GM21786 (cell line): ENCODE measurements at regions not wholly inside any gene's neighbourhood (a gene's known extent, or its start where the extent isn't known, plus 50 kb on each side); places are given as distances from the start of the nearest gene placed in this dataset.
"Not testable (repeated sequence)": the region's sequence is repeated elsewhere in the genome, so short reads cannot be mapped to it uniquely, and the experiment has no call there.

Experiments
- ATAC-seq: cut with Tn5 transposase; IDR thresholded peaks from one replicate; pipeline ENCODE4 v1.9.1; 2021; ENCODE audit not compliant: unreplicated experiment

DNA sequence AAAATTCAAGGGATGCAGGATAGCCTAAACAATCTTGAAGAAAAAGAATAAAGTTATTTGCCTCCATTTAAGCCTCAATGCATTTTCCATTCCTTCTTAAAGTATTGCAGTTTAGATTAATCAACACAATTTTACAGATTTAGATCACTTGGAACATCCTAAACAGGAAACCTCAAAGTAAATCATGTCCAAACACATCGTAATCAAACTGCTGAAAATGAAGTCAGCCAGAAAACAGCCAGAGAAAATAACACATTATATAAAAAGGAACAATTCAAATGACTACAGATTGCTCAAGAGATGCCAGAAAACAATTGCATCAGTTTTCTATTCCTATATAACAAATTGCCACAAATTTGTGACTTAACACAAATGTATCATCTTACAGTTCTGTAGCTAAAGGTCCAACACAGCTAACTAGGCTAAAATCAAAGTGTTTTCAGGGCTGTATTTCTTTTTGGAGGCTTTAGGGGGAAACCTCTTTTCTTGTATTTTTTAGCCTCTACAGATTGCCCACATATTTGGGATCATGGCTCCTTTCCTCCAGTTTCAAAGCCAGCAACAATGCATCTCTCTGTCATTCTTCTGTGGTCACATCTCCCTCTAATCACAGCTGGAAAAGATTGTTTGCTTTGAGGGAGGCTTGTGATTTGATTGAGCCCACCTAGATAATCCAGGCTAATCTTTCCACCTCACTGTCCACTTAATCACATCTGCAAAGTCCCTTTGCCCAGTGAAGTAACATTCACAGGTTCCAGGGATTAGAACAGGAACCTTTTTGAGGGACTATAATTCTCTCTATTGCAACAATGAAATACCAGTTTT lies 543.3 kb upstream of the UBE2E2 start:
- ATAC-seq = no peak

DNA sequence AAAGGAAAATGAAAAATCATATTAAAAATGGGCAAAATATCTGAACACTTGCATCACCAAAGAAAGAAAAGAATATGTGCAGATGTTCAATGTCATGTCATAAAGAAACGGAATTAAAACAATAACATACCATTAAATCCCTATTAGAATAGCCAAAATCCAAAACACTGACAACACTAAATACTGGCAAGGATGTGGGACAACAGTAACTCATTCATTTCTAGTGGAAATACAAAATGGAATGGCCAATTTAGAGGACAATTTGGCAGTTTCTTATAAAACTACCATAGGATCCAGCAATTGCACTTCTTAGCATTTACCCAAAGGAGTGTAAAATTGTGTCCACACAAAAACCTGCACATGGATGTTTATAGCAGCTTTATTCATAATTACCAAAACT lies 542.5 kb upstream of the UBE2E2 start:
- no peak for ATAC-seq

DNA sequence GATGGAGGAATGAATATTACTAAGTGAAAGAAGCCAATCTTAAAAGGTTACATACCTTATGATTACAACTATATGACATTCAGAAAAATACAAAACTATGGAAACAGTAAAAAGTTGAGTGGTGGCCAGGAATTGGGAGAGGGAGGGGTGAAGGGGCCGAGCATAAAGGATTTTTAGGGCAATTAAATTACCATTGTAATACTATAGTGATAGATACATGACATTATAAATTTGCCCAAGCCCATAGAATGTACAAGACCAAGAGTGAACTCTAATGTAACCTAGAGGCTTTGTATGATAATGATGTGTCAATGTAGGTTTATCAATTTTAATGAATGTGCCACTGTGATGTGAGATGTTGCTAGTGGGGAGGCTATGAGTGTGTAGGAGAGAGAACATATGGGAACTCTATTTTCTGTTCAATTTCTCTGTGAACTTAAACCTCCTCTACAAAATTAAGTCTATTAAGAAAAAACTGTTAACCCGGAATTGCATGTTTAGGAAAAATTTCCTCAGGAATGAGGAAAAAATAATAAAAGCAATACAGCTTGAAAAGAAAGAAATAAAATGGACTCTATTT lies 541.9 kb upstream of the UBE2E2 start:
- no peak for ATAC-seq

DNA sequence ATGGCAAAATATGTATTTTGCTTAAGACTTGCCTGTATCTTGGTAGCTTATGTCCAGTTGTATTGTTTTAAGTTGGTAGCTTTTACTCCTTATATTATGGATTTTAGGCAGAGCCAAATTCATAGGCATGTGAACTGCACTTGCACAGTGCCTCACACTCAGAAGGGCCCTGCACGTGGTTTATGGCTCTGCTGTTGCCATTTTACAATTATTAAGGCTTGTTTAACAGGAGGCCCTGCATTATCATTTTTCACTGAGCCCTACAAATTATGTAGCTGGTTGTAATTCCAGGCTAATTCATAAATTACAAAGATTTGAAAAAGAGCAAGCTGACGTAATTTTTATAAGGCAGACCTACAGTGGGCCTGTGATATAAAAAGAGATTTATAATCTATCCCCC lies 537.6 kb upstream of the UBE2E2 start:
- ATAC-seq = no peak

DNA sequence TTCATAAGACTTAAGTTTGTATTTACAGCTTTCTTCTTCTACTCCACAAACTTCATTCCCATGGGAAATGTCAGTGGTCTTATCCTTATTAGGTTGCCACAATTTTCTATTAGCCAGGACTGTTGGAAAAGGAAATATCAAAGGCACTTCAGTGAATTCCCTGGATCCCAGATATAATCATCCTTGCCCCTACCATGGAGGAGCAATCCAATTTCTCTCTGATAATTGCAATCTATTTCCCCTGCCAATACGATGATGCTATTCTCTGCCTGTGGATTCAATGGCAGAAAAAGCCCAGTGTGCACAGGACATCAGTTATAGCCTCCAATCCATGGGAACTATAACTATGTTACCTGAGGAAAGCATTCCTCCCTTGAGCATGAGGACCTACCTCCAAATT lies 536.4 kb upstream of the UBE2E2 start:
- no peak for ATAC-seq

DNA sequence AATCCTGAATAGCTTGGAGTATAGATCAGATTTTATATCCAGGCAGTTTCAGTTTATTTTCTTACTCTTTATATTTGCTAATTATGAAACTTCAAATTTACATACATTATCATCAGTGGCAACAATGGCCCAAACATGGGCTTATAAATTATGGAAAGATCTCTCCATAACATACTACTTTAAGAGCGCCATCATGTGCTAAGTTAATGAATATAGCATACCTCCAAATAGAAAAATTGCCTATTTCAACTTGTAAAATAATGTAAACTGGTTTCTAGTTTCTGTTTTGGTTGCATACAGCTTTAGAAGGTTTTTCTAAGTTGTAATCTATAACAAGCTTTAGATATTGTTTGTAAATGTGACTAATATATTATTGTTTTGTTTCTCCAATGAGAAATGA lies 531.3 kb upstream of the UBE2E2 start:
- ATAC-seq = no peak

DNA sequence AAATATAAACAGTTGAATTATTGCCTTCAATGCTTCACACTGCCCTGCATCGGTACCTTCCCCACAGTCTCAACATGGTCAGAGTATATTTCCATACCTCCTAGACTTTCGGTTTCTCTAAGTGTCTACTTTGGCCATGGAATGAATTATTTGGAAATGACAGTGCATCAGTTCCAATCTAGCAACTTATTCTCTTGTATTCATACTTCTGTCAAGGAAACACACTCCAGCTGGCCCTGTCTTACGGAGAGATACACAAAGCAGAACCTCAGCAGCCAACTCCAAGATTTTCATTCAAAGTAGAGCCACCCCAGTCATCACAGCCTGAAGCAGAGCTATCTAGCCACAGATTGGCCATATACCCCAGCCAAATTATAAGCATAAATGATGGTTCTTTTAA lies 518.4 kb upstream of the UBE2E2 start:
- ATAC-seq = no peak

DNA sequence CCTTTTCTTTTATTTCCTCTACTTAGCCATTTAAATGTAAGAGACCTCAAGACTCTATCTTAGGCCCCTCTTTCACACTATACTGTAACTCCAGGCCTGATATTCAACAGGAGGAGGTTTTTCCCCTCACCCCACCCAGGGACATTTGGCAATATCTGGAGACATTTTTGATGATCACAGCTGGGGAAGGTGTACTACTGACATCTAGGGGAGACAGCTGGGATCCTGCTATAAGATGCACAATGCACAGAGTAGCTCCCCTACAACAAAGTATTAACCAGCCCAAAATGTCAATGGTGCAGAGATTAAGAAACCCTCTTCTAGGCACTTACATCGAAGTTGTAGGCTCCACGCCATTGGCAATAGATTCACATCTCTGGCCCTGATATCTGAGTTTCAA lies 517.5 kb upstream of the UBE2E2 start:
- no peak for ATAC-seq

DNA sequence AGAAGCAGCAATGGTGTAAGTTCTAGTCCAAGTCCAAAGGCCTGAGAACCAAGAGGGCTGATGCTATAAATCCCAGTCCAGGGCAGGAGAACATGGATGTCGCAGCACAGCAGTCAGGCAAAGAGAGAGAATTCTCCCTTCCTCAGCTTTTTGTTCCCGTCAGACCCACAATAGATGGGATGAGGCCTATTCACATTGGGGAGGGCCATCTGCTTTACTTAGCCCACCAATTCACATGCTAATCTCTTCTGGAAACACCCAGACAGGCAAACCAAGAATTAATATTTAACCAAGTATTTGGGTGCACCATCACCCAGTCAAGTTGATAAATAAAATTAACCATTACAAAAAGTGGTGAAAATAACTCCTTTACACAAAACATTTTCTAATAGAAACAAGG lies 511.7 kb upstream of the UBE2E2 start:
- ATAC-seq = no peak

DNA sequence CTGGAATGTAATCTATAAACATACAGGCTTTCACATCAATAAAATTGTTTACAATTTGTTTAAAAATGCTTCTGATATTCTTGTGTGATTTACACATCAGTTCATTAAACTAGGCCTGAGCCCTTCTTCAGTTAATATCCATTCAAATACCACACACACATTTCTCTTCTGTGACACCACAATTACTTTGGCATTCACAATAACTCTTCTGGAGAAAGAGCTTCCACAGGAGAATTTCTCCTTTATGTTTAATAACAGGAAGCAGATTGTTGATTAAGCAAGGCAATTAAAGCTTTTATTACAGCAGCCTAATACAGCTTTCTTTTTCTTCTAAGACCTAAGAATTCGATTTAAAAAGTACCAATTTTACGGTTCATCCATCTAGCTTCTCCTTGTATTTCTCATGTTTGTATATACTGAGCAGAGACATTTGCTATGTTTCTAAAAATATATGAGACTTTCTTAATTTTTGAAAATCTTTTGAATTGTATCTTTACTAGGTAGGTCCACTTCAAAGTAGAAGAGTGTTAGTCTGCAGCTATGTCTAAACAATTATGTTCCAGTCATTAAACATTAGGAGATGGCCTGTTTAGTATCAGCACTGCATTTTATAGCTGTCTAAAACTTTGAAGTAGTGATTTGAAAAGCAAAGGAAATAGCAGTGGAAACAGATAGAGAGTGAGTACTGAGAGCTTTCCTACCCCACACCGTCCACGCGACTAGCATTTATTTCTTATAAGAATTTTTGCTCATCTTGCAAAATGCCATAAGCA lies 511.1 kb upstream of the UBE2E2 start:
- ATAC-seq = no peak

DNA sequence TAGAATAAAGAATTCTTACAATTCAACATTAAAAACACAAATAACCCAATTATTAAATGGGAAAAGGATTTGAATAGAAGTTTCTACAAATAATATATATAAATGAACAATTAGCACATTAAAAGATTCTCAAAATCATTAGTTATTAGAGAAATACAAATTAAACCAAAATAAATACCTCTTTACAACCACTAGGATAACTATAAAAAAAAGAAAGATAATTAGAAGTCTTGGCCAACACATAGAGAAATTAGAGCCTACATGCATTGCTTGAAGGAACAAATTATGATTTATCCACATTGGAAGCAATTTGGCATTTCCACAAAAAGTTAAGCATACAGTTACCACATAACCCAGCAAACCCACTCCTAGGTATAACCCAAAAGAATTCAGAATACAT lies 502.3 kb upstream of the UBE2E2 start:
- no peak for ATAC-seq

DNA sequence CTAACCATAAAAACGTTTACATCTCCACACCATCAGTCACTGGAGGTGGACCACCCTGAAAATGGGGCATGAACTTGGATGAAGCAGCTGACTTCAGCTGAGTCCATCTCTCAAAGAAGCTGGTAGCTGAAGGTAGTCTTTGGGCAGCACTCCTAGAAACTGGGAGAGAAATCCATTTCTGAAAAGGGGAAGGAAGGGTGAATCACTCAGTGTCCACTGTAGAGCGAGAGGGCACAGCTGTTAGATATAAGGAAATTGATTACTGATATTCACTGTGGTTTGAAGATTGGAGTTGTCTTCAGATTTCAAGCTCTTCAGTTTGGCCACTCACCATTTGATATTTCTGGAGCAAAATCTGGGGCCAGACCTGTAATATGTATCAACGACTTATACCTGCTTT lies 499.0 kb upstream of the UBE2E2 start:
- no peak for ATAC-seq

DNA sequence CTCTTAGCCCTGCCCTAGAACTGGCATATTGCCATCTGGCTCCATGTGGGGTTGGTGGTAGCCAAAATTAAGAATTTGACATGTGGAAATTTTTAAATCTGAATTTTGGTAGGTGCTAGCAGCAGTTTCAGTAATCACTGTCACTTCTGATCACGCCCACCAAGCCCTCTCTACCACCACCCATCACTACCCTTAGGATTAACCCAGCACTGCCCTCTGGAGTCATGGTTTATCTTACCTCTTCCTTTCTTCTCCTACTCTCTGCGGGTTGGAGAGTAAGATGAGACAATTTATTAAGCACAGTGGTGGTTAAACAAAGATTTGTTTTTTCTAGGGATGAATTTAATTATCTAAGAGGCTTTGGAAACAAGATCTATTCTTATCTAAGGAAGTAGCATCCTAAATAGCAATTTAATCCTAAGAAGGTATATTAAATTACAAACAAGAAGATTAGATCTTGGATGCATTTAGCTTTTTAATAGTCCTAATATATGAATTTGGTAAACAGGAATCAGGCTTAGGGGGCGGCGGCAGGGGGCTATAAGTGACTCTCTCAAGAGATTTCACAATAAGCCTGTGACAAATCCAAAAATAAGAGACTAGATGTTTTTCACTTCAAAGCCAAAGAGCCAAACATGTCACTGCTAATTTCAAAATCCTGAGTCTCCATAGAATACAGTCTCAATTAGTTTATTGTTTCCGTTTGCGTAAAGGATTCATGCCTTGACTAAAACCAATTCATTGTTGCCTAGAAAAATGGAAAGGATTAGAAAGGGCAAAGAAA lies 498.4 kb upstream of the UBE2E2 start:
- no peak for ATAC-seq

DNA sequence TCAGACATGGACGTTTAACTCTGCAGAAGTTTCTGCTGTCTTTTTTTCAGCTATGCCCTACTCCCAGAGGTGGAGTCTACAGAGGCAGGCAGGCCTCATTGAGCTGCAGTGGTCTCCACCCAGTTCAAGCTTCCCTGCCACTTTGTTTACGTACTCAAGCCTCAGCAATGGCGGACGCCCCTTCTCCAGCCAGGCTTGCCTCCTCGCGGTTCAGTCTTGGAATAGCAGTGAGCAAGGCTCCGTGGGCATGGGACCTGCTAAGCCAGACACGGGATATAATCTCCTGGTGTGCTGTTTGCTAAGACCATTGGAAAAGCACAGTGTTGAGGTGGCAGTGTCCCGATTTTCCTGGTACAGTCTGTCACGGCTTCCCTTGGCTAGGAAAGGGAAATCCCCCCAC lies 496.2 kb upstream of the UBE2E2 start:
- ATAC-seq = not testable (repeated sequence)

DNA sequence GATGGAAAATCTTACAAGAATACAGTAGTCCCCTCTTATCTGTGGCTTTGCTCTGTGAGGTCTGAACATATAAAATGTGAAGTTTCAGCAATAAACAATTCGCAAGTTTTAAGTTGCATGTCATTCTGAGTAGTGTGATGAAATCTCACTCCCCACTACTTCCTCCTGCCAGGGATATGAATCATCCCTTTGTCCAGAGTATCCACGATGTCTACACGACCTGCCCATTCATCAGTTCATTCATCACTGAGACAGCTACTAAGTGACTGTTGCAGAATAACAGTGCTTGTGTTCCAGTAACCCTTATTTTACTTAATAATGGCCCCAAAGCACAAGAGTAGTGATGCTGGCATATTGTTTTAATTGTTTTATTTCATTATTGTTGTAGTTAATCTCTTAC lies 489.2 kb upstream of the UBE2E2 start:
- ATAC-seq = no peak

DNA sequence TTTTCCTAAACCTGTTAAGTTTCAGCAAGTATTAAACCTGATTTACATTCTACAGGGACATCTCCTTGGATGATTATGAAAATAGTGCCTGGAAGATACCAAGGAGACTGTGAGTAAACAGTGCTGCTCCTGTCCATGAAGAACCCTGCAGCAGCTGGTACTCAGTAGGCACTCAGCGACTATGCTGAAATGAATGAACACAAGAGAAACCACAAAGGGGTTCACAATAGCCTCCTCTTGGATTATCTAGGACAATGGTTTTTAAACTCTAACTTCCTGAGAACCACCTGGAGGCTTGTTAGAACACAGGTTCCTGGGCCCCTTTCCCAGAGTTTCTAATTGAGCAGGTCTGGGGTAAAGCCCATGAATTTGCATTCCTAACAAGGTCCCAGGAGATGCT lies 488.4 kb upstream of the UBE2E2 start:
- ATAC-seq = no peak

DNA sequence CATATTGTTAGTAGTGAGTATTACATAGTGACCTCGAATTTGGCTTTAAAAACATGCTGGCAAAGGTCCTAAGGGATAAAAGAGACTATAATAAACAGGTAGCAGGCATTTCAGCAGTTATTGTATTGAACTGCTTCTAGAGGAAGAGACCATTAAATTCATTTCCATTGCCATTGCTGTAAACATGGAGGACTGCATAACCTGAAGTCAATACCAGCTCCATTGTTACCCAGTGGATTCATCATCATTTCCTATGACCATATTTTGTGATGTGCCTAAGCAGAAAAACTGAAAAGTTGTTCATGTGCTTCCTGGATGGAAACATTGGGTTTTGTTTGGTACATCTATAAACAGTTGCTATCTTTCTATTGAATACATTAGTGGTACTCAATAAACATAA lies 482.5 kb upstream of the UBE2E2 start:
- no peak for ATAC-seq

DNA sequence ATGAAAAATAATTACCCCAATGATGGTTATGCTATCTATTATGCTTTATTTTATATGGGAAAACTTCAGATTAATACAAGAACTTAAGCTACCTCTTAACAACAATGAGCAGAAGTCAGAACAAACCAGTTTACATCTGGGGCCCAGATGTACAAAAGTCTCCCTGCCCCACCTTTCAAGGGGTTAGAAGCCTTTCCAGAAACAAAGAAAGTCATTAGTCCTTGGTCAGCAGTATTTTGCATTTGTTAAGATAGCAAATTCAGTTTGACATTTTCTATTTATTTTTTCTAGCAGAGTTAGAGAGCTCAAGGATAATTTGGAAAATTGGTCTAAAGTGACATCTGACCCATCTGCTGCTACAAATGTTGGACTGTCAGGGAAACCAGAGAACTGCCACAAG lies 478.7 kb upstream of the UBE2E2 start:
- ATAC-seq = no peak

DNA sequence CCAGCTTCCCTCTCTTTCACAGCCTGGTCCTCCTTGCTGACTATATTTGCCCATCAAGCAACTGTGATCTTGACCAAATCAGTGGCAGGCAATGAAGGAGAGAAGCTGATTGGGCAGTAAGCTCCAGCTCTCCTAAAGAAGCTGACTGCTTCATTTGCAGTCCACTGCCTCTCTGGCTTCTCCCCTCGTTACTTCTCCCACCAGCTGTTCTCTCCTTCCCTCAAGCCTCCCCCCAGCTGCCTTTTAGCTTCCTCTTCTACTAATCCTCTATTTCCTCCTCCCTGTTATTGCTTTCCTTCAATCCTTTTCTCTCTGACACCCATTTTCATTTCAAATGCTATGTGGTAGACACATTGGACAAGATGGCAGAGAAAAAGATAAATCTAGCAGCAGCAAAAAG lies 474.7 kb upstream of the UBE2E2 start:
- ATAC-seq = no peak

DNA sequence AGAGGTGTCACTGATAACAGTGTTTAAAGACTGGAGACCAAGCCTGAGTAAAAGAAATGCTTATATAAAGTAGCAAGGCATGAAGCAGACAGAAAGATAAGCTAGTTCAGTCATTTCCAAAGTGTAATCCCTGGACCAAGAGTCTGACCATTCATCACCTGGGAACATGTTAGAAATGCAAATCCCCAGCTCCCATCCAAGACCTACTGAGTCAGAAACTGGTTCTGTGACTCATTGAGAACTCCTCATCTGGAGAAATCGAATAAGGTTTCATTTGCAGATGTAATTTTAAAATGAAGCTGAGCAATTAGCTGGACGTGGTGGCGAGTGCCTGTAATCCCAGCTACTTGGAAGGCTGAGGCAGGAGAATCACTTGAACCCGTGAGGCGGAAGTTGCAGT lies 473.9 kb upstream of the UBE2E2 start:
- no peak for ATAC-seq

DNA sequence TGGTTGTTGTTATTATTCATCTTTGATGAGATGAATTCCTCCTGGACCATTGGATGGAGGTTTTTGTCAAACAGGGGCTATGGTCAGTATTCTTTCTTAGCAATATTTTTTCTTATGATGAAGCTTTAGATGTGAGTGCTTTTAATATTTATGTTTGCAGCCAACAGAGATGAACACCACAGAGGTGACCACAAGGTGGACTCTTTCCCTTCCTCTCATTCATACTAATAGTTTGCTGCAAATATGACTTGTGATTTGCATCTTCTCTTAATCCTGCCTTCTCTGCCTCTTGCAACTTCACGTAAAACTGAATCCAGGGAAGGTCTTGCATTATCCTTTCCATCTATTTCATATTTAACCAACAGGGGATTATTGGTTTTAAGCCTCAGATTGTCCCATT lies 473.1 kb upstream of the UBE2E2 start:
- ATAC-seq = no peak
